ENCODE measurements at regions not wholly inside any gene's neighbourhood (a gene's known extent, or its start where the extent isn't known, plus 50 kb on each side); places are given as distances from the start of the nearest gene placed in this dataset.

DNA sequence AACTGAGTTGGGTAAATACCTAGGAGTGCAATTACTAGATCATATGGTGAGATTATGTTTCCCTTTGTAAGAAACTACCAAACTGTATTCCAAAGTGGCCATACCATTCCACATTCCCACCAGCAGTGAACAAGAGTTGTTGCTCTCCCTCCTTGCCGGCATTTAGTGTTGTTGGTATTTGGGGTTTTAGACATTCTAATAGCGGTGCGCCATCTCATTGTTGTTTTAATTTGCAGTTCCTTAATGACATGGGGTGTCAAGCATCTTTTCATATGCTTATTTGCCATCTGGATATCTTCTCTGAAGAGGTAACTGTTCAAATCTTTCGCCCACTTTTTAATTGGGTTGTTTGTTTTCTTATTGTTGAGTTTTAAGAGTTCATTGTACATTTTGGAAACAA lies 164.2 kb upstream of the LHX1 start:
- Mint-ChIP-seq H3K27me3 (ENCODE audit: low read depth) (peaks cover 30% of the 10 kb centered on the region), H3K9me3 (no peaks in the 10 kb centered on the region), H3K36me3 (ENCODE audit: low read depth) (no peaks in the 10 kb centered on the region), H3K27ac (no peak overlapping the region), H3K4me1 (ENCODE audit: low read depth) (no peaks in the 10 kb centered on the region), H3K4me3 (no peak overlapping the region)
- no peak for DNase-seq (ENCODE audit: low spot score)

- H3K36me3 Mint-ChIP-seq (ENCODE audit: low read depth) = no peaks in the 10 kb centered on the region
- no peak for DNase-seq (ENCODE audit: low spot score)
- H3K27me3 Mint-ChIP-seq (ENCODE audit: low read depth) = peaks cover 16% of the 10 kb centered on the region
- no peaks in the 10 kb centered on the region for H3K9me3 Mint-ChIP-seq
- H3K4me3 Mint-ChIP-seq = no peak overlapping the region
- H3K27ac Mint-ChIP-seq = no peak overlapping the region
- no peaks in the 10 kb centered on the region for H3K4me1 Mint-ChIP-seq (ENCODE audit: low read depth)
Measured at GRCh38 chr17:36777118-36777517, 160.2 kb upstream of the LHX1 start.

DNA sequence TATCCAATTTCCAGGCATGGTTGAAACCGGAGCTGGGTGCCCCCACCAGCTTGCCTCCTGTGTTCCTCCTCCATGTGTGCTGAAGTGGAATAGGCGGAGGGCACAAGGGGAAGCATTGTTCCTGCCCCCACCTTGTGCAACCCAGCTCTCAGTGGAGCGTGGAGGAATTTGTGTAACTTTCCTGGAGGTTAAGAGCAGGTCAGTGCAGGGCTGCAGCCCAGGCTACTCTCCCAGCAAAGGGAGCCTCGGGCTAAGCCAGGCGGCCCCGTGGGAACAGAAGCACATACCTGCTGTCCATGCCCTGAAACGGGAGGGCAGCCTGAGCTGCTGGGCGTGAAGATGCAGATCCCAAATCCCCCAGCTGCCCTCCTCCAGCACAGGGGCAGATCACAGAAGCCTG lies 158.8 kb upstream of the LHX1 start:
- Mint-ChIP-seq H3K4me3 (no peak overlapping the region), H3K9me3 (no peaks in the 10 kb centered on the region), H3K27ac (no peak overlapping the region), H3K36me3 (ENCODE audit: low read depth) (no peaks in the 10 kb centered on the region), H3K27me3 (ENCODE audit: low read depth) (peaks cover 6% of the 10 kb centered on the region), H3K4me1 (ENCODE audit: low read depth) (no peaks in the 10 kb centered on the region)
- DNase-seq (ENCODE audit: low spot score) = no peak

GRCh38 chr17:36779550-36779949 lies 157.7 kb upstream of the LHX1 start:
- no peaks in the 10 kb centered on the region for H3K9me3 Mint-ChIP-seq
- no peak for DNase-seq (ENCODE audit: low spot score)
- H3K36me3 Mint-ChIP-seq (ENCODE audit: low read depth) = no peaks in the 10 kb centered on the region
- no peak overlapping the region for H3K27ac Mint-ChIP-seq
- peaks cover 1% of the 10 kb centered on the region for H3K27me3 Mint-ChIP-seq (ENCODE audit: low read depth)
- H3K4me1 Mint-ChIP-seq (ENCODE audit: low read depth) = no peaks in the 10 kb centered on the region
- no peak overlapping the region for H3K4me3 Mint-ChIP-seq

- peaks cover 7% of the 10 kb centered on the region for H3K27me3 Mint-ChIP-seq (ENCODE audit: low read depth)
- no peak overlapping the region for H3K4me3 Mint-ChIP-seq
- DNase-seq (ENCODE audit: low spot score) = no peak
- H3K36me3 Mint-ChIP-seq (ENCODE audit: low read depth) = no peaks in the 10 kb centered on the region
- no peaks in the 10 kb centered on the region for H3K4me1 Mint-ChIP-seq (ENCODE audit: low read depth)
- no peaks in the 10 kb centered on the region for H3K9me3 Mint-ChIP-seq
- H3K27ac Mint-ChIP-seq = no peak overlapping the region
Measured at GRCh38 chr17:36784633-36785032, 152.6 kb upstream of the LHX1 start.

GRCh38 chr17:36786867-36787266 lies 150.4 kb upstream of the LHX1 start:
- Mint-ChIP-seq H3K4me1 (ENCODE audit: low read depth) (no peaks in the 10 kb centered on the region), H3K4me3 (no peak overlapping the region), H3K36me3 (ENCODE audit: low read depth) (no peaks in the 10 kb centered on the region), H3K27ac (no peak overlapping the region), H3K9me3 (no peaks in the 10 kb centered on the region), H3K27me3 (ENCODE audit: low read depth) (peaks cover 19% of the 10 kb centered on the region)
- DNase-seq (ENCODE audit: low spot score) = no peak

DNA sequence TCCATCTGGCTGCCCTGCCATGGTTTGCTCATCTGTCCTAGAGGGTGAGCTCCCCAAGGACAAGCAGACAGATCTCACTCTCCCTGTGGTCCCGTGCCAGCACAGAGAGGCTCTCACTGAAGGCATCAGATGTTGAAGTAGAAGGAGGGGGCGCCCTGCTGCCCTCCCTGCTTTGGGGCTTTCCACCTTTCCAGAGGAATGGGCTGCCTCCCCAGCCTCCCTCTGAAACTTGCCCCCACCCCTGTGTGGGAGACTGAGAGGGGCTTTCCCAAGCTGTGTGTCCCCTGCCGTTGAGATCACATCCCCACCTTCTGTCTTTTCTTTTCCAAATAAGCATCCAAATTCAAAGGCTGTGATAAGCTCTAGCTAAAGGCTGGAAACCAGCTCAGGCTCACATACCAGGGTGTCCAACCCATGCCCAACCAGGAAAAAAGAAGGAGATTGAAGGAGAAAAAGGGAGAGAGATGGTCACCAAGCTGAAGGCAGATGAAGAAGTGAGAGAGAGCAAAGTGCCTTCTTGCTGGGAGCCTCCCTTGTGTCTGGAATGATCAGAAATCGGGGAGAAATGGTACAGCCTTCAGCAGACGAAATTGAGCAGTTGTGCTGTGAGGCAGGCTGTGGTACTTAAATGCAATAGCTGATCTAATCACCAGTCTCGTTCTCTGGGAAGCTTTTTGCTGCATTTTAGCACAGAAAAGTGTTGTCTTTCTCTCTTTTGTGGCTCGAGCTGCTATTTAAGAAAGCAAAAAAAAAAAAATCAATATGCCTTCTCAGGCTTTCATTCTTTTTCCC lies 145.9 kb upstream of the LHX1 start:
- Mint-ChIP-seq H3K36me3 (ENCODE audit: low read depth) (no peaks in the 10 kb centered on the region), H3K27ac (no peak overlapping the region), H3K9me3 (no peaks in the 10 kb centered on the region), H3K27me3 (ENCODE audit: low read depth) (peaks cover 28% of the 10 kb centered on the region), H3K4me3 (no peak overlapping the region), H3K4me1 (ENCODE audit: low read depth) (no peaks in the 10 kb centered on the region)
- no peak for DNase-seq (ENCODE audit: low spot score)

- no peak for DNase-seq (ENCODE audit: low spot score)
- Mint-ChIP-seq H3K36me3 (ENCODE audit: low read depth) (no peaks in the 10 kb centered on the region), H3K27ac (no peak overlapping the region), H3K4me1 (ENCODE audit: low read depth) (no peaks in the 10 kb centered on the region), H3K27me3 (ENCODE audit: low read depth) (peaks cover 28% of the 10 kb centered on the region), H3K9me3 (no peaks in the 10 kb centered on the region), H3K4me3 (no peak overlapping the region)
Measured at GRCh38 chr17:36791942-36792475, 145.3 kb upstream of the LHX1 start.

DNA sequence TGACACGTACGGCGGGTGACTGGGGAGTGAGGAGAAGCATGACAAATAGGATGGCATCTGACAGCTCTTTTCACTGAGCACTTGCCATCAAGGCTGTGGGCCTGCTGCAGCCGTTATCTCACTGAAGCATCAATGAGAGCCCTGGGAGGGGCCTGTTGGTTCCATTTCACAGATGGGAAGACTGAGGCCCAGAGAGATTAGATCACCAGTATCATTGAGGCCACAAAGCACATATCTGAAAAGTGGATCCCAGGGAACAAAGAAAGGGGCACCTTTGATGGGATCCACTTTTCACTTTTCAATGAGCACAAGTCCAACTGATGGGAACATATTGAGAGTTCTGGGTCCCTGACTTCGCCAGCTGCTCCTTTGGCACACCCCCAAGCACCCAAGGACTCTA lies 144.4 kb upstream of the LHX1 start:
- H3K4me1 Mint-ChIP-seq (ENCODE audit: low read depth) = no peaks in the 10 kb centered on the region
- no peak overlapping the region for H3K27ac Mint-ChIP-seq
- no peak overlapping the region for H3K4me3 Mint-ChIP-seq
- no peaks in the 10 kb centered on the region for H3K9me3 Mint-ChIP-seq
- H3K27me3 Mint-ChIP-seq (ENCODE audit: low read depth) = peaks cover 28% of the 10 kb centered on the region
- DNase-seq (ENCODE audit: low spot score) = no peak
- no peaks in the 10 kb centered on the region for H3K36me3 Mint-ChIP-seq (ENCODE audit: low read depth)

DNA sequence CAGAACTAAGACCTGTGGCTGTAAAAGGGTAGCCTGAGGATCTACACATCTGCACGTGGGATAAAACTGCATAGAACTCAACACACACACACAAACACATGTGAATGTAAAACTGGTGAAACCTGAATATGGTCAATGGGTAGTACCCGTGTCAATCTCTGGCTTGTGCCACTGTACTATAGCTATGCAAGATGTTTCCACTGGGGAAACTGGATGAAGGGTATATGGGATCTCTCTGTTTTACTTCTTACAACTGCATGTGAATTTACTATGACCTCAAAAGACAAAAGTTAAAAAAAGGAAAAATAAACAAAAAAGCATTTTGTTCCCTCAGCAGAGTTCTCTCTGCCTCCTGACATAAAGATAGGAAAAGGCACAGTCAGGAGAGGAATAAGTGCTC lies 143.3 kb upstream of the LHX1 start:
- Mint-ChIP-seq H3K27me3 (ENCODE audit: low read depth) (peaks cover 29% of the 10 kb centered on the region), H3K4me3 (no peak overlapping the region), H3K36me3 (ENCODE audit: low read depth) (no peaks in the 10 kb centered on the region), H3K4me1 (ENCODE audit: low read depth) (no peaks in the 10 kb centered on the region), H3K27ac (no peak overlapping the region), H3K9me3 (no peaks in the 10 kb centered on the region)
- DNase-seq (ENCODE audit: low spot score) = no peak

GRCh38 chr17:36807496-36808179 lies 129.6 kb upstream of the LHX1 start:
- Mint-ChIP-seq H3K27ac (no peak overlapping the region), H3K36me3 (ENCODE audit: low read depth) (no peaks in the 10 kb centered on the region), H3K27me3 (ENCODE audit: low read depth) (peaks cover 57% of the 10 kb centered on the region), H3K4me3 (no peak overlapping the region), H3K9me3 (no peaks in the 10 kb centered on the region), H3K4me1 (ENCODE audit: low read depth) (no peaks in the 10 kb centered on the region)
- DNase-seq (ENCODE audit: low spot score) = no peak

GRCh38 chr17:36808180-36808661 lies 129.1 kb upstream of the LHX1 start:
- H3K27me3 Mint-ChIP-seq (ENCODE audit: low read depth) = peaks cover 61% of the 10 kb centered on the region
- H3K4me1 Mint-ChIP-seq (ENCODE audit: low read depth) = no peaks in the 10 kb centered on the region
- H3K9me3 Mint-ChIP-seq = no peaks in the 10 kb centered on the region
- H3K36me3 Mint-ChIP-seq (ENCODE audit: low read depth) = no peaks in the 10 kb centered on the region
- H3K4me3 Mint-ChIP-seq = no peak overlapping the region
- H3K27ac Mint-ChIP-seq = no peak overlapping the region
- DNase-seq (ENCODE audit: low spot score) = no peak

GRCh38 chr17:36812762-36813161 lies 124.5 kb upstream of the LHX1 start:
- peaks cover 64% of the 10 kb centered on the region for H3K27me3 Mint-ChIP-seq (ENCODE audit: low read depth)
- no peak for DNase-seq (ENCODE audit: low spot score)
- no peaks in the 10 kb centered on the region for H3K9me3 Mint-ChIP-seq
- no peaks in the 10 kb centered on the region for H3K4me1 Mint-ChIP-seq (ENCODE audit: low read depth)
- H3K27ac Mint-ChIP-seq = no peak overlapping the region
- no peak overlapping the region for H3K4me3 Mint-ChIP-seq
- H3K36me3 Mint-ChIP-seq (ENCODE audit: low read depth) = no peaks in the 10 kb centered on the region

DNA sequence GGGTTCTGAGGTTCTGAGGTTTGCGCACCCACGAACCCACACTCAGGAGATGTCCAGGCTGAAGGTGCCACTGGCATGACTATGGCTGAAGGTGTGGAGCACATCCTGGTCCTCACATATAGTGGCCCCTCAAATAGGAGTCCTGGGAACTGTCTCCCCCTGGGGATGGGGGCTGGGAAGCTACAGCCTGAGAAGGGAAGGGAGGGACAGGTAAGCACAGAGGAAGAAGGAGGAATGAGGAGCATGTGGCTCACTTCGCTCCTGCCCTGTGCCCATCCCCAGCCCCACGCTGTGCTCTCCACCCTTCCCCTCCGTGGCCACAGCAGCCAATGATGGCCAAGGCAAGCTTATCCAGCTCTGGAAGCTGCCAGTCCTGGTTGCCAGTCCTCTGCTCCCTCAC lies 123.9 kb upstream of the LHX1 start:
- H3K27me3 Mint-ChIP-seq (ENCODE audit: low read depth) = peaks cover 63% of the 10 kb centered on the region
- H3K27ac Mint-ChIP-seq = no peak overlapping the region
- H3K4me1 Mint-ChIP-seq (ENCODE audit: low read depth) = no peaks in the 10 kb centered on the region
- H3K9me3 Mint-ChIP-seq = no peaks in the 10 kb centered on the region
- H3K4me3 Mint-ChIP-seq = no peak overlapping the region
- no peak for DNase-seq (ENCODE audit: low spot score)
- no peaks in the 10 kb centered on the region for H3K36me3 Mint-ChIP-seq (ENCODE audit: low read depth)

Data from T-helper 2 cell treated with Interferon-gamma antibody and Interleukin-4, amounts not matched to agents 5 μg/mL and 100 μg/mL, for 36 hours (primary cell).